Spleen (tissue), 7 donors: ENCODE measurements at regions not wholly inside any gene's neighbourhood (a gene's known extent, or its start where the extent isn't known, plus 50 kb on each side); places are given as distances from the start of the nearest gene placed in this dataset.

Experiments used
- CTCF ChIP-seq, 11 experiments: fragments of 200-600 bp in 7 of 11; fragments of 450-650 bp in 4 of 11; sonication (generic) in 4 of 11; IDR thresholded peaks in 8 of 11; conservative IDR thresholded peaks in 3 of 11; 1 replicate in 7 of 11; 2 replicates in 4 of 11; pipeline versions ENCODE4 v1.4.0 to v1.8.0; 2016 to 2021; ENCODE audit warnings: antibody characterized with exemption in 11 of 11, inconsistent platforms in 4 of 11, mild to moderate bottlenecking in 1 of 11
- POLR2A ChIP-seq, 3 donors: fragments of 450-650 bp; IDR thresholded peaks; one replicate each; pipeline ENCODE4 v1.5.1; 2017; ENCODE audit warnings: antibody characterized with exemption in 3 of 3, mild to moderate bottlenecking in 1 of 3
- donor health status: DM: no; HTN: no; CAD: no; lungs with moderate emphysema.
- donor health status: DM: no; HTN: no; CAD: no.
- donor health status: DM: no; HTN: no; CAD: no.

- TF ChIP-seq CTCF (IDR thresholded peaks at IDR 0.05 in 8 of 11, conservative IDR thresholded peaks at IDR 0.05 in 3 of 11) (no peak), POLR2A (IDR thresholded peaks at IDR 0.05) (no peak)
Measured at GRCh38 chr14:97707603-97708002, 910.4 kb downstream of the VRK1 start.
